Ascending aorta (tissue), 2 donors: ENCODE measurements at regions not wholly inside any gene's neighbourhood (a gene's known extent, or its start where the extent isn't known, plus 50 kb on each side); places are given as distances from the start of the nearest gene placed in this dataset.

ENCODE experiments used
- DNase-seq, 2 donors: peaks; one replicate each; pipeline ENCODE4 v3.0.0-alpha.2; 2019; ENCODE audit warnings: low spot score in 2 of 2
- H3K27ac ChIP-seq, 2 donors: fragments of 200-600 bp; sonication (generic); one replicate each; pipeline ENCODE4 v1.5.1; 2016 to 2017; ENCODE audit warnings: mild to moderate bottlenecking in 1 of 2
- H3K27me3 ChIP-seq: fragments of 200-600 bp; sonication (generic); one replicate; pipeline ENCODE4 v1.5.1; 2017
- H3K36me3 ChIP-seq, 2 donors: fragments of 200-600 bp; sonication (generic); one replicate each; pipeline ENCODE4 v1.5.1; 2016
- H3K4me1 ChIP-seq, 2 donors: fragments of 200-600 bp; sonication (generic); one replicate each; pipeline ENCODE4 v1.5.1; 2016 to 2017; ENCODE audit warnings: mild to moderate bottlenecking in 1 of 2
- H3K4me3 ChIP-seq, 2 donors: fragments of 200-600 bp; sonication (generic); one replicate each; pipeline ENCODE4 v1.5.1; 2016 to 2017; ENCODE audit warnings: mild to moderate bottlenecking in 1 of 2
- H3K9me3 ChIP-seq, 2 donors: fragments of 200-600 bp; sonication (generic); one replicate each; pipeline ENCODE4 v1.5.1; 2016
- intact Hi-C: fragments of 100-400 bp; cut with DNase I; formaldehyde crosslinking; loops from one replicate; pipeline ENCODE4 v1.15.1; 2023
- TF ChIP-seq, protein P1 (sequence below), 3 experiments: fragments of 200-600 bp in 2 of 3; fragments of 450-650 bp in 1 of 3; sonication (generic) in 2 of 3; IDR thresholded peaks; one replicate each; pipeline ENCODE4 v1.5.1; 2016 to 2019; ENCODE audit warnings: antibody characterized with exemption in 3 of 3, mild to moderate bottlenecking in 1 of 3, moderate library complexity in 1 of 3

GRCh38 chr2:144320491-144320890, 199.4 kb downstream of the ZEB2 start:
- intact Hi-C loops = no loop called here
- H3K9me3 ChIP-seq = no peaks in the 10 kb centered on the region
- DNase-seq = peak in 1 of 2 donors; percentile 68
- no peaks in the 10 kb centered on the region for H3K27me3 ChIP-seq
- H3K27ac ChIP-seq = peak overlapping the region in 1 of 2 donors; percentile 19
- H3K4me3 ChIP-seq = no peak overlapping the region
- TF ChIP-seq, protein P1, sequence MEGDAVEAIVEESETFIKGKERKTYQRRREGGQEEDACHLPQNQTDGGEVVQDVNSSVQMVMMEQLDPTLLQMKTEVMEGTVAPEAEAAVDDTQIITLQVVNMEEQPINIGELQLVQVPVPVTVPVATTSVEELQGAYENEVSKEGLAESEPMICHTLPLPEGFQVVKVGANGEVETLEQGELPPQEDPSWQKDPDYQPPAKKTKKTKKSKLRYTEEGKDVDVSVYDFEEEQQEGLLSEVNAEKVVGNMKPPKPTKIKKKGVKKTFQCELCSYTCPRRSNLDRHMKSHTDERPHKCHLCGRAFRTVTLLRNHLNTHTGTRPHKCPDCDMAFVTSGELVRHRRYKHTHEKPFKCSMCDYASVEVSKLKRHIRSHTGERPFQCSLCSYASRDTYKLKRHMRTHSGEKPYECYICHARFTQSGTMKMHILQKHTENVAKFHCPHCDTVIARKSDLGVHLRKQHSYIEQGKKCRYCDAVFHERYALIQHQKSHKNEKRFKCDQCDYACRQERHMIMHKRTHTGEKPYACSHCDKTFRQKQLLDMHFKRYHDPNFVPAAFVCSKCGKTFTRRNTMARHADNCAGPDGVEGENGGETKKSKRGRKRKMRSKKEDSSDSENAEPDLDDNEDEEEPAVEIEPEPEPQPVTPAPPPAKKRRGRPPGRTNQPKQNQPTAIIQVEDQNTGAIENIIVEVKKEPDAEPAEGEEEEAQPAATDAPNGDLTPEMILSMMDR (IDR thresholded peaks at IDR 0.05) = no peak
- H3K4me1 ChIP-seq = no peaks in the 10 kb centered on the region
- no peaks in the 10 kb centered on the region for H3K36me3 ChIP-seq

- no peak for DNase-seq
- no peaks in the 10 kb centered on the region for H3K36me3 ChIP-seq
- H3K27ac ChIP-seq = no peak overlapping the region
- intact Hi-C loops = no loop called here
- H3K9me3 ChIP-seq = no peaks in the 10 kb centered on the region
- TF ChIP-seq, protein P1 (IDR thresholded peaks at IDR 0.05) = no peak
- H3K4me1 ChIP-seq = no peaks in the 10 kb centered on the region
- H3K4me3 ChIP-seq = no peak overlapping the region
- H3K27me3 ChIP-seq = no peaks in the 10 kb centered on the region
Observed at GRCh38 chr2:144317071-144317738, 202.7 kb downstream of the ZEB2 start.

- H3K4me1 ChIP-seq = no peaks in the 10 kb centered on the region
- H3K4me3 ChIP-seq = no peak overlapping the region
- DNase-seq = no peak
- intact Hi-C loops = no loop called here
- H3K36me3 ChIP-seq = no peaks in the 10 kb centered on the region
- TF ChIP-seq, protein P1 (IDR thresholded peaks at IDR 0.05) = no peak
- no peak overlapping the region for H3K27ac ChIP-seq
- no peaks in the 10 kb centered on the region for H3K27me3 ChIP-seq
- H3K9me3 ChIP-seq = no peaks in the 10 kb centered on the region
Observed at GRCh38 chr2:144310889-144311608, 208.9 kb downstream of the ZEB2 start.

GRCh38 chr2:144310484-144310883, 209.4 kb downstream of the ZEB2 start:
- intact Hi-C loops = no loop called here
- Histone ChIP-seq H3K27ac (no peak overlapping the region), H3K36me3 (no peaks in the 10 kb centered on the region), H3K4me1 (no peaks in the 10 kb centered on the region), H3K4me3 (no peak overlapping the region), H3K27me3 (no peaks in the 10 kb centered on the region), H3K9me3 (peaks cover 0 to 2% of the 10 kb centered on the region in 2 donors)
- TF ChIP-seq, protein P1 (IDR thresholded peaks at IDR 0.05) = no peak
- no peak for DNase-seq

- Histone ChIP-seq H3K27ac (no peak overlapping the region), H3K4me1 (no peaks in the 10 kb centered on the region), H3K27me3 (no peaks in the 10 kb centered on the region), H3K9me3 (peaks cover 0 to 8% of the 10 kb centered on the region in 2 donors), H3K4me3 (no peak overlapping the region), H3K36me3 (no peaks in the 10 kb centered on the region)
- intact Hi-C loops = no loop called here
- TF ChIP-seq, protein P1 (IDR thresholded peaks at IDR 0.05) = no peak
- DNase-seq = no peak
Observed at GRCh38 chr2:144307711-144308110, 212.2 kb downstream of the ZEB2 start.
